ENCODE measurements at regions not wholly inside any gene's neighbourhood (a gene's known extent, or its start where the extent isn't known, plus 50 kb on each side); places are given as distances from the start of the nearest gene placed in this dataset.

DNA sequence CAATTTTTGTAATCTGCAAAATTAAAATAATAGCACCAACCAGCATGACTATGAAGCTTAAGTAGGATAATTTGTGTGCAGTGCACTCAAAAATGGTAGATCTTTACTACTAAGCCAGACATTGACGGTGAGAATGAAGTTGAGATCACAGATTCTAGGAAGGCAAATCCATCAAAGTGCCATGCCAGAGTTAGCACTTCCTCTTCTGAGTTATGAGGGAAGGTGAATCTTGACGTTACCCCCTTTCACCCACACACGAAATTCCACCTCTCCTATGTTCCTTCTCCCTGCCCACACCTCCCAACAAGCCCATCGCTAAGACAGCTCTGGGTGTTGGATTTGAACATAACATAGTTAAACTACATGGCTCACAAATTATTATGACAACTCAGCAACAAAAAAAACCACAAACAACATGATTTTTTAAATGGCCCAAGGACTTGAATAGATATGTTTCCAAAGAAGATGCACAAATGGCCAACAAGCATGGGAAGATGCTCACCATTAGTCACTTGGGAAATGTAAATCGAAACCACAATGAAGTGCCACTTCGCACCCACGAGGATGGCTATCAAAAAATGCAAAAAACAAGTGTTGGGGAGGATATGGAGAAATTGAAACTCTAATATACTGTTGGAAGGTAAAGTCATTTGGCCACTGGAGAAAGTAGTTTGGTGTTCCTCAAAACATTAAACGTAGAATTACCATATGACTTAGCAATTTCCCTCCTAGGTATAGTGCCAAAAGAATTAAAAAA is 119.3 kb upstream of the RAP1B start:
- CTCF ChIA-PET = no interaction called here
- no peak overlapping the region for H3K4me3 Mint-ChIP-seq
- peaks cover 6% of the 10 kb centered on the region for H3K4me1 Mint-ChIP-seq
- no peaks in the 10 kb centered on the region for H3K9me3 Mint-ChIP-seq
- POLR2A ChIA-PET = interaction anchor here (0.6 kb wide), 1 partner anchor 126 kb away, joined by 4 read pairs; no protein-coding TSS in a partner anchor
- H3K27ac Mint-ChIP-seq = no peak overlapping the region
- no peaks in the 10 kb centered on the region for H3K27me3 Mint-ChIP-seq (ENCODE audit: low read depth)
- no peaks in the 10 kb centered on the region for H3K36me3 Mint-ChIP-seq
- ATAC-seq (no peak), DNase-seq (ENCODE audit: low spot score) (no peak)
- TF ChIP-seq TP53 (CRISPR knock-in tag; IDR thresholded peaks at IDR 0.05) (no peak), ZNF416 (CRISPR knock-in tag; IDR thresholded peaks at IDR 0.05) (no peak), RORB (CRISPR knock-in tag; IDR thresholded peaks at IDR 0.05) (no peak), OVOL2 (CRISPR knock-in tag; IDR thresholded peaks at IDR 0.05; ENCODE audit: borderline replicate concordance) (no peak), KAT7 (CRISPR knock-in tag; IDR thresholded peaks at IDR 0.05; ENCODE audit: borderline replicate concordance) (no peak), FOXK1 (CRISPR knock-in tag; IDR thresholded peaks at IDR 0.05) (no peak), ZNF121 (CRISPR knock-in tag; IDR thresholded peaks at IDR 0.05) (no peak)
- TF ChIP-seq, protein P1, sequence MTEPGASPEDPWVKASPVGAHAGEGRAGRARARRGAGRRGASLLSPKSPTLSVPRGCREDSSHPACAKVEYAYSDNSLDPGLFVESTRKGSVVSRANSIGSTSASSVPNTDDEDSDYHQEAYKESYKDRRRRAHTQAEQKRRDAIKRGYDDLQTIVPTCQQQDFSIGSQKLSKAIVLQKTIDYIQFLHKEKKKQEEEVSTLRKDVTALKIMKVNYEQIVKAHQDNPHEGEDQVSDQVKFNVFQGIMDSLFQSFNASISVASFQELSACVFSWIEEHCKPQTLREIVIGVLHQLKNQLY (CRISPR knock-in tag; IDR thresholded peaks at IDR 0.05) = no peak
- TF ChIP-seq, protein P2, sequence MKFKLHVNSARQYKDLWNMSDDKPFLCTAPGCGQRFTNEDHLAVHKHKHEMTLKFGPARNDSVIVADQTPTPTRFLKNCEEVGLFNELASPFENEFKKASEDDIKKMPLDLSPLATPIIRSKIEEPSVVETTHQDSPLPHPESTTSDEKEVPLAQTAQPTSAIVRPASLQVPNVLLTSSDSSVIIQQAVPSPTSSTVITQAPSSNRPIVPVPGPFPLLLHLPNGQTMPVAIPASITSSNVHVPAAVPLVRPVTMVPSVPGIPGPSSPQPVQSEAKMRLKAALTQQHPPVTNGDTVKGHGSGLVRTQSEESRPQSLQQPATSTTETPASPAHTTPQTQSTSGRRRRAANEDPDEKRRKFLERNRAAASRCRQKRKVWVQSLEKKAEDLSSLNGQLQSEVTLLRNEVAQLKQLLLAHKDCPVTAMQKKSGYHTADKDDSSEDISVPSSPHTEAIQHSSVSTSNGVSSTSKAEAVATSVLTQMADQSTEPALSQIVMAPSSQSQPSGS (CRISPR knock-in tag; IDR thresholded peaks at IDR 0.05; ENCODE audit: borderline replicate concordance, low read depth) = no peak

DNA sequence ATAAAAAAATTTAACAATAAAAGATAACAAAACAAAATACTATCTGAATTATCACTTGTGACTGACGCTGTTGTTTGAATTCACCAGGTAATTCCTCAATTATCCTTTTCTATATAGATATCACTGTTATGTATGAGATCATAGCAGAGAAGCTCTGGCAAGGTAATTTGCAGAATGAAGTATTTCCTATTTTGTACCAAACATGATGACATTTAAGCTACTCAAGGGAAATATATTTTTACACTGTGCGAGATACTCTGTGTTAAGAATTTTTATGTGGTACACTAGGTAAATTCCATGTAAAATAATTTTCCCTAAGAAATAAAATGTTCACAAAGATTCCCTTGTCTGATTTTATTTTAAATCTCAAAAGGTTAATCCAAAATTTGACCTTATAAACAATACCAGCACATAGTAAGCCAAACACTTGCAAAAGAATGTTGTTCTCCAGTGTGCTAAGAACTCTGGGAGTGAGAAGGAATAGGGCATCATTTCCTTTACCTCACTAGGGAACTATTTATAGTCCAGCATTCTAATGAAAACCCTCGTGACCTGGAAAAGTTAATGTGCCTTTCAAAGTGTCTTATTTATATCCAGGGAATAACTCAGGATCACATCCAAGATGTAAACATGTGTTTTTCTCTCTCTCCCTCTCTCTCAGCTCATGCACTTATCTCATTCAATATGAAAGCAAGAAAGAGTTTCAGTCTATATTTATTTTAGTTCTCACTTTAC is 115.2 kb upstream of the RAP1B start:
- Mint-ChIP-seq H3K36me3 (no peaks in the 10 kb centered on the region), H3K27me3 (ENCODE audit: low read depth) (no peaks in the 10 kb centered on the region), H3K27ac (no peak overlapping the region), H3K9me3 (no peaks in the 10 kb centered on the region), H3K4me3 (no peak overlapping the region), H3K4me1 (no peaks in the 10 kb centered on the region)
- POLR2A ChIA-PET = no interaction called here
- TF ChIP-seq OVOL2 (CRISPR knock-in tag; IDR thresholded peaks at IDR 0.05; ENCODE audit: borderline replicate concordance) (no peak), TCF7 (CRISPR knock-in tag; IDR thresholded peaks at IDR 0.05; ENCODE audit: low read depth) (no peak)
- DNase-seq (ENCODE audit: low spot score) (no peak), ATAC-seq (no peak)
- CTCF ChIA-PET = no interaction called here

DNA sequence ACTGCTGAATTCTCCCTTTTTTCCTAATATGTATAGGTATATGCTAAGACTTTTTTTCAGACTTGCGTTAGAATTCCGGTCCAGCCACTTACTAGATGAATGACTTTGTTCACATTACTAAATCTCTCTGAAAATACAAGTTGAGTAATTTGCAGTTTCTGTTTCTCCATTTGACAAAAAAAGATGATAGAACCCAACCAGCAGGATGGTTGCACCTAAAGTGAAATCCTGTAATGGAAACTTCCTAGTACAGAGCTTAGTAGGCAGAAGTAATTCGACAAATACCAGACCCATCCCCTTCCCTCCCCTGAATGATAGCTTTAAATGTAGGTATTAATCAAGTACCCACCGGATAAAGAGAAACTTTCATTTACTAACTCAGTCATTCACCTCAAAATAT is 113.6 kb upstream of the RAP1B start:
- H3K9me3 Mint-ChIP-seq = no peaks in the 10 kb centered on the region
- TF ChIP-seq FOXP1 (CRISPR knock-in tag; IDR thresholded peaks at IDR 0.05; ENCODE audit: borderline replicate concordance) = no peak
- ATAC-seq (no peak), DNase-seq (ENCODE audit: low spot score) (no peak)
- CTCF ChIA-PET = no interaction called here
- H3K27ac Mint-ChIP-seq = no peak overlapping the region
- POLR2A ChIA-PET = no interaction called here
- H3K36me3 Mint-ChIP-seq = no peaks in the 10 kb centered on the region
- no peaks in the 10 kb centered on the region for H3K27me3 Mint-ChIP-seq (ENCODE audit: low read depth)
- H3K4me3 Mint-ChIP-seq = no peak overlapping the region
- peaks cover 2% of the 10 kb centered on the region; the same call in 1 of the 2 replicates for H3K4me1 Mint-ChIP-seq

DNA sequence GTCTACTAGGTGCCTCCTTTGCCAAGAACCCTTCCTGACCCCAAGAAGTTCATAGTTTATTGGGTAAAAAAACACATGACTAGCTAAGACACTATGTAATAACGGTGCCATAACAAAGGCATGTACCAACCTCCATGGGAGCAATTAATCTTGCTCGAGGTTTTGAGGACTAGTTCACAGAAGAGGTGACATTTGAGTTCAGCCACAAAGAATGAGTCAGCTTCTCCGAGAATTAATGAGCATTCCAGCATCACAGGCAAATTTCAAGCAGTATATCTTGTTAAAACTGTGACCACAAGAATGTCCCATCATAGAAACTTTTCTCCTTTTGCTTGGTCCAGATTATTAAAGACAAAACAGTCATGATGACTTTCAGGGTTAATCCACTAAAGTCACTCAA is 113.0 kb upstream of the RAP1B start:
- POLR2A ChIA-PET = no interaction called here
- Mint-ChIP-seq H3K4me1 (peaks cover 2% of the 10 kb centered on the region; the same call in 1 of the 2 replicates), H3K36me3 (no peaks in the 10 kb centered on the region), H3K27me3 (ENCODE audit: low read depth) (no peaks in the 10 kb centered on the region), H3K4me3 (no peak overlapping the region), H3K9me3 (no peaks in the 10 kb centered on the region), H3K27ac (no peak overlapping the region)
- CTCF ChIA-PET = no interaction called here
- DNase-seq (ENCODE audit: low spot score) = no peak
- no peak for ATAC-seq
- TF ChIP-seq GTF2I (CRISPR knock-in tag; conservative IDR thresholded peaks at IDR 0.05) (no peak), GRHL2 (CRISPR knock-in tag; IDR thresholded peaks at IDR 0.05; ENCODE audit: insufficient replicate concordance, severe bottlenecking) (no peak), NFATC4 (CRISPR knock-in tag; IDR thresholded peaks at IDR 0.05) (no peak), TCF7 (CRISPR knock-in tag; IDR thresholded peaks at IDR 0.05; ENCODE audit: low read depth) (no peak), ZNF396 (CRISPR knock-in tag; IDR thresholded peaks at IDR 0.05; ENCODE audit: borderline replicate concordance) (no peak), MYBL2 (CRISPR knock-in tag; IDR thresholded peaks at IDR 0.05) (no peak), CBFB (CRISPR knock-in tag; IDR thresholded peaks at IDR 0.05; ENCODE audit: low read depth) (no peak), FOXJ3 (CRISPR knock-in tag; IDR thresholded peaks at IDR 0.05; ENCODE audit: borderline replicate concordance) (no peak), CREB1 (CRISPR knock-in tag; IDR thresholded peaks at IDR 0.05) (no peak), RORB (CRISPR knock-in tag; IDR thresholded peaks at IDR 0.05) (no peak), CREM (CRISPR knock-in tag; IDR thresholded peaks at IDR 0.05) (no peak), TP53 (CRISPR knock-in tag; IDR thresholded peaks at IDR 0.05) (no peak), NR2C2 (CRISPR knock-in tag; IDR thresholded peaks at IDR 0.05) (no peak)
- TF ChIP-seq, protein P3, sequence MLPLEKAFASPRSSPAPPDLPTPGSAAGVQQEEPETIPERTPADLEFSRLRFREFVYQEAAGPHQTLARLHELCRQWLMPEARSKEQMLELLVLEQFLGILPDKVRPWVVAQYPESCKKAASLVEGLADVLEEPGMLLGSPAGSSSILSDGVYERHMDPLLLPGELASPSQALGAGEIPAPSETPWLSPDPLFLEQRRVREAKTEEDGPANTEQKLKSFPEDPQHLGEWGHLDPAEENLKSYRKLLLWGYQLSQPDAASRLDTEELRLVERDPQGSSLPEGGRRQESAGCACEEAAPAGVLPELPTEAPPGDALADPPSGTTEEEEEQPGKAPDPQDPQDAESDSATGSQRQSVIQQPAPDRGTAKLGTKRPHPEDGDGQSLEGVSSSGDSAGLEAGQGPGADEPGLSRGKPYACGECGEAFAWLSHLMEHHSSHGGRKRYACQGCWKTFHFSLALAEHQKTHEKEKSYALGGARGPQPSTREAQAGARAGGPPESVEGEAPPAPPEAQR (CRISPR knock-in tag; IDR thresholded peaks at IDR 0.05) = no peak
- TF ChIP-seq, protein P4, sequence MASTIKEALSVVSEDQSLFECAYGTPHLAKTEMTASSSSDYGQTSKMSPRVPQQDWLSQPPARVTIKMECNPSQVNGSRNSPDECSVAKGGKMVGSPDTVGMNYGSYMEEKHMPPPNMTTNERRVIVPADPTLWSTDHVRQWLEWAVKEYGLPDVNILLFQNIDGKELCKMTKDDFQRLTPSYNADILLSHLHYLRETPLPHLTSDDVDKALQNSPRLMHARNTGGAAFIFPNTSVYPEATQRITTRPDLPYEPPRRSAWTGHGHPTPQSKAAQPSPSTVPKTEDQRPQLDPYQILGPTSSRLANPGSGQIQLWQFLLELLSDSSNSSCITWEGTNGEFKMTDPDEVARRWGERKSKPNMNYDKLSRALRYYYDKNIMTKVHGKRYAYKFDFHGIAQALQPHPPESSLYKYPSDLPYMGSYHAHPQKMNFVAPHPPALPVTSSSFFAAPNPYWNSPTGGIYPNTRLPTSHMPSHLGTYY (CRISPR knock-in tag; IDR thresholded peaks at IDR 0.05) = no peak
